ENCODE measurements at regions not wholly inside any gene's neighbourhood (a gene's known extent, or its start where the extent isn't known, plus 50 kb on each side); places are given as distances from the start of the nearest gene placed in this dataset.
A peak's percentile ranks its signal among the peaks of the same experiment; 100 is the strongest.

- H3K4me1 ChIP-seq, result no peaks in the 10 kb centered on the region
- H3K27me3 ChIP-seq, result no peaks in the 10 kb centered on the region
- no peaks in the 10 kb centered on the region for H4K20me1 ChIP-seq
- H3K4me3 ChIP-seq, result no peak overlapping the region
- TF ChIP-seq Cebpa-rat (IDR thresholded peaks at IDR 0.05), result no peak
- no peaks in the 10 kb centered on the region for H3K36me3 ChIP-seq
- H3K9ac ChIP-seq, result no peak overlapping the region
- no peak overlapping the region for H3K4me2 ChIP-seq
- H3K9me3 ChIP-seq (replicated peaks in 1 of 11), result peaks cover 0 to 12% (median 0%) of the 10 kb centered on the region in 11 experiments; a peak in 2 of 22 replicates
- no peak overlapping the region for H3K27ac ChIP-seq
These were observed 231.0 kb upstream of the IRX5 start for GRCh38 chr16:54699656-54700055.

GRCh38 chr16:54697677-54698076 is 233.0 kb upstream of the IRX5 start:
- Histone ChIP-seq H3K4me1 (no peaks in the 10 kb centered on the region), H3K27ac (no peak overlapping the region), H4K20me1 (no peaks in the 10 kb centered on the region), H3K36me3 (no peaks in the 10 kb centered on the region), H3K4me3 (no peak overlapping the region), H3K9ac (no peak overlapping the region), H3K27me3 (no peaks in the 10 kb centered on the region), H3K9me3 (replicated peaks in 1 of 11) (peaks cover 0 to 16% (median 0%) of the 10 kb centered on the region in 11 experiments; a peak in 2 of 22 replicates), H3K4me2 (no peak overlapping the region)
- no peak for TF ChIP-seq Cebpa-rat (IDR thresholded peaks at IDR 0.05)

GRCh38 chr16:54696970-54697369 is 233.7 kb upstream of the IRX5 start:
- no peaks in the 10 kb centered on the region for H3K36me3 ChIP-seq

GRCh38 chr16:54696522-54696921 is 234.1 kb upstream of the IRX5 start:
- Histone ChIP-seq H3K4me1 (no peaks in the 10 kb centered on the region), H3K27ac (no peak overlapping the region), H3K27me3 (no peaks in the 10 kb centered on the region), H3K9me3 (replicated peaks in 1 of 11) (peaks cover 0 to 15% (median 0%) of the 10 kb centered on the region in 11 experiments; a peak in 2 of 22 replicates), H4K20me1 (no peaks in the 10 kb centered on the region), H3K36me3 (no peaks in the 10 kb centered on the region), H3K4me3 (no peak overlapping the region), H3K4me2 (no peak overlapping the region), H3K9ac (no peak overlapping the region)
- TF ChIP-seq Cebpa-rat (IDR thresholded peaks at IDR 0.05), result 0 out of 22 replicates have a peak, but pooled peaks of 1 of the 11 experiments have one; percentile 21

More at GRCh38 chr16:54696970-54697369, 233.7 kb upstream of the IRX5 start:
- H3K4me2 ChIP-seq, result no peak overlapping the region
- H3K9ac ChIP-seq, result no peak overlapping the region
- H4K20me1 ChIP-seq, result no peaks in the 10 kb centered on the region
- peaks cover 0 to 16% (median 0%) of the 10 kb centered on the region in 11 experiments; a peak in 2 of 22 replicates for H3K9me3 ChIP-seq (replicated peaks in 1 of 11)
- H3K4me3 ChIP-seq, result no peak overlapping the region
- no peak overlapping the region for H3K27ac ChIP-seq
- H3K4me1 ChIP-seq, result no peaks in the 10 kb centered on the region
- H3K27me3 ChIP-seq, result no peaks in the 10 kb centered on the region
- no peak for TF ChIP-seq Cebpa-rat (IDR thresholded peaks at IDR 0.05)

GRCh38 chr16:54694651-54695050 is 236.0 kb upstream of the IRX5 start:
- TF ChIP-seq Cebpa-rat (IDR thresholded peaks at IDR 0.05), result no peak
- H3K36me3 ChIP-seq, result no peaks in the 10 kb centered on the region
- H3K27me3 ChIP-seq, result no peaks in the 10 kb centered on the region
- no peak overlapping the region for H3K4me2 ChIP-seq
- no peak overlapping the region for H3K4me3 ChIP-seq
- no peak overlapping the region for H3K27ac ChIP-seq
- no peaks in the 10 kb centered on the region for H4K20me1 ChIP-seq
- H3K9ac ChIP-seq, result no peak overlapping the region
- H3K9me3 ChIP-seq (replicated peaks in 1 of 11), result 0 out of 22 replicates have a peak, but pooled peaks cover 0 to 4% (median 0%) of the 10 kb centered on the region in 11 experiments
- no peaks in the 10 kb centered on the region for H3K4me1 ChIP-seq

GRCh38 chr16:54693864-54694263 is 236.8 kb upstream of the IRX5 start:
- no peak overlapping the region for H3K27ac ChIP-seq
- 0 out of 22 replicates have a peak, but pooled peaks cover 0 to 4% (median 0%) of the 10 kb centered on the region in 11 experiments for H3K9me3 ChIP-seq (replicated peaks in 1 of 11)
- TF ChIP-seq Cebpa-rat (IDR thresholded peaks at IDR 0.05), result no peak
- H3K4me2 ChIP-seq, result no peak overlapping the region
- no peaks in the 10 kb centered on the region for H3K4me1 ChIP-seq
- H3K36me3 ChIP-seq, result no peaks in the 10 kb centered on the region
- H3K27me3 ChIP-seq, result no peaks in the 10 kb centered on the region
- H4K20me1 ChIP-seq, result no peaks in the 10 kb centered on the region
- H3K9ac ChIP-seq, result no peak overlapping the region
- no peak overlapping the region for H3K4me3 ChIP-seq

- no peaks in the 10 kb centered on the region for H3K36me3 ChIP-seq
- peaks cover 0 to 11% (median 0%) of the 10 kb centered on the region in 11 experiments; a peak in 1 of 22 replicates for H3K9me3 ChIP-seq (replicated peaks in 1 of 11)
- no peak overlapping the region for H3K4me2 ChIP-seq
- no peak overlapping the region for H3K4me3 ChIP-seq
- TF ChIP-seq Cebpa-rat (IDR thresholded peaks at IDR 0.05), result no peak
- H4K20me1 ChIP-seq, result no peaks in the 10 kb centered on the region
- no peak overlapping the region for H3K27ac ChIP-seq
- no peaks in the 10 kb centered on the region for H3K4me1 ChIP-seq
- H3K27me3 ChIP-seq, result no peaks in the 10 kb centered on the region
- H3K9ac ChIP-seq, result no peak overlapping the region
These were observed 240.0 kb upstream of the IRX5 start for GRCh38 chr16:54690710-54691109.

GRCh38 chr16:54690306-54690705 is 240.4 kb upstream of the IRX5 start:
- H3K9ac ChIP-seq, result no peak overlapping the region
- H3K4me3 ChIP-seq, result no peak overlapping the region
- TF ChIP-seq Cebpa-rat (IDR thresholded peaks at IDR 0.05), result no peak
- no peaks in the 10 kb centered on the region for H3K36me3 ChIP-seq
- H3K27ac ChIP-seq, result no peak overlapping the region
- peaks cover 0 to 15% (median 0%) of the 10 kb centered on the region in 11 experiments; a peak in 3 of 22 replicates for H3K9me3 ChIP-seq (replicated peaks in 1 of 11)
- H3K27me3 ChIP-seq, result no peaks in the 10 kb centered on the region
- no peaks in the 10 kb centered on the region for H3K4me1 ChIP-seq
- no peaks in the 10 kb centered on the region for H4K20me1 ChIP-seq
- no peak overlapping the region for H3K4me2 ChIP-seq

GRCh38 chr16:54689072-54689865 is 241.4 kb upstream of the IRX5 start:
- TF ChIP-seq Cebpa-rat (IDR thresholded peaks at IDR 0.05), result no peak
- Histone ChIP-seq H3K27me3 (no peaks in the 10 kb centered on the region), H3K27ac (no peak overlapping the region), H3K36me3 (no peaks in the 10 kb centered on the region), H3K9me3 (replicated peaks in 1 of 11) (peaks cover 0 to 16% (median 0%) of the 10 kb centered on the region in 11 experiments; a peak in 3 of 22 replicates), H3K4me1 (no peaks in the 10 kb centered on the region), H3K4me2 (no peak overlapping the region), H3K9ac (no peak overlapping the region), H4K20me1 (no peaks in the 10 kb centered on the region), H3K4me3 (no peak overlapping the region)

GRCh38 chr16:54688339-54688738 is 242.3 kb upstream of the IRX5 start:
- Histone ChIP-seq H3K27ac (no peak overlapping the region), H3K27me3 (no peaks in the 10 kb centered on the region), H4K20me1 (no peaks in the 10 kb centered on the region), H3K9me3 (replicated peaks in 1 of 11) (peaks cover 0 to 16% (median 0%) of the 10 kb centered on the region in 11 experiments; a peak in 3 of 22 replicates), H3K36me3 (no peaks in the 10 kb centered on the region), H3K4me1 (no peaks in the 10 kb centered on the region), H3K4me3 (no peak overlapping the region), H3K9ac (no peak overlapping the region), H3K4me2 (no peak overlapping the region)
- TF ChIP-seq Cebpa-rat (IDR thresholded peaks at IDR 0.05), result no peak
